ENCODE measurements at regions not wholly inside any gene's neighbourhood (a gene's known extent, or its start where the extent isn't known, plus 50 kb on each side); places are given as distances from the start of the nearest gene placed in this dataset.
A peak's percentile ranks its signal among the peaks of the same experiment; 100 is the strongest.

DNA sequence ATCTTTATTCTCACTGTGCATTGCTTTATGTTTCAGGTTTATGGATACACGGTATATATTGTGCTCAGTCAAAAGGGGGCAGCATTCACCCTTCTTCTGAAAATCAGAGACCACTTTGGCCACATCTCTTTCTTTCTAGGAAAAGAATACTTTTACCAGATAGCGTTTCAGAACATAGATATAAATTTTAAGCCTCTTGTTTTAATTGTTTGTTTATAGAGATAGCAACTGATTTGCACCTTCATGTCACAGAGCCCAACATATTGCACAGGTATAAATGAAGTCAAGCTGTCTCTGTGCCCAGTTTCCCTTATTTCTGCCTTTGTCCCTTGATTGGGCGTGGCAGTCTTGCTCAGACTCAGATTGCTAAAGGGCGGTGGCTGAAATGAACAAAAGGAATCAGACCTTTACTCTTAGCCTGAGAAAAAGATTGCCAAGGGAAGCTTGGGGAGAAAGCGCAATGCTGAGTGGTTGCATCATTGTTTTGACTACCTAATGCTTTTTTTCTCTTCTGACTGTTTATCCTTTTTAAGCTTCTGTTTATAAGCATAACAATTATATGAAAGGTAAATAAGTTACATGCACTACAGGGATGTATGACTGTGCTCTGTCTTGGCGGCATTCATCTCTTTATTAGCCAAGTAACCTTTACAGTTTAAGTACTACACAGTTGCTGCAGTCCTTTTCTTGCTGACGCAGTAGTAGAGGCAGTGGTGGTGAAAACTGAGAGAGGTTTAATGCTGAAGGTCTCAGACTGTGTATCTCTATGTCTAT, 70.8 kb upstream of the ZBTB20 start:
- DNase-seq (ENCODE audit: low spot score in 2 of 2): no peak

DNA sequence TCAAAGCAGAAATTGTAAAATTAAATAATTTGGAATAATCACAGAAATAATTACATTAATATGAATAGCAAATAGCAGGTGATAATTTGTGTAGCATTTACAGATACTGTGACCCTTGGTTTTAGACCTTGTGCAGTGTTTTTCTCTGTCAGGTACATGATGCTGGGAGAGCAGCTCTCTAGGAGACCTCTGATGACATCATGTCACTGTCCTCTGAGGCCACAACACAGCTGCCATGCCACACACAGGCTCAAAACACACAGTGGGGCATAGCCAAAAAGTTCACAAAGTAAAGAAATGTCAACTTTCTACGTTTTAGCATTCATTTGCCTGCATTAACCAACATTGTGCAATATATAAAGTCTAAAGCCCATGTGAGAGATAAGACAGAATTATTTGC, 71.8 kb upstream of the ZBTB20 start:
- TF ChIP-seq POLR2A (IDR thresholded peaks at IDR 0.05) (no peak), EP300 (IDR thresholded peaks at IDR 0.05) (no peak), POLR2AphosphoS5 (IDR thresholded peaks at IDR 0.05) (no peak)
- TF ChIP-seq, protein P1, sequence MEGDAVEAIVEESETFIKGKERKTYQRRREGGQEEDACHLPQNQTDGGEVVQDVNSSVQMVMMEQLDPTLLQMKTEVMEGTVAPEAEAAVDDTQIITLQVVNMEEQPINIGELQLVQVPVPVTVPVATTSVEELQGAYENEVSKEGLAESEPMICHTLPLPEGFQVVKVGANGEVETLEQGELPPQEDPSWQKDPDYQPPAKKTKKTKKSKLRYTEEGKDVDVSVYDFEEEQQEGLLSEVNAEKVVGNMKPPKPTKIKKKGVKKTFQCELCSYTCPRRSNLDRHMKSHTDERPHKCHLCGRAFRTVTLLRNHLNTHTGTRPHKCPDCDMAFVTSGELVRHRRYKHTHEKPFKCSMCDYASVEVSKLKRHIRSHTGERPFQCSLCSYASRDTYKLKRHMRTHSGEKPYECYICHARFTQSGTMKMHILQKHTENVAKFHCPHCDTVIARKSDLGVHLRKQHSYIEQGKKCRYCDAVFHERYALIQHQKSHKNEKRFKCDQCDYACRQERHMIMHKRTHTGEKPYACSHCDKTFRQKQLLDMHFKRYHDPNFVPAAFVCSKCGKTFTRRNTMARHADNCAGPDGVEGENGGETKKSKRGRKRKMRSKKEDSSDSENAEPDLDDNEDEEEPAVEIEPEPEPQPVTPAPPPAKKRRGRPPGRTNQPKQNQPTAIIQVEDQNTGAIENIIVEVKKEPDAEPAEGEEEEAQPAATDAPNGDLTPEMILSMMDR (IDR thresholded peaks at IDR 0.05): no peak
- DNase-seq (ENCODE audit: low spot score in 2 of 2): no peak
- Histone ChIP-seq H3K36me3 (no peaks in the 10 kb centered on the region), H3K4me3 (no peak overlapping the region), H3K4me1 (peaks cover 7% of the 10 kb centered on the region), H3K9me3 (no peaks in the 10 kb centered on the region), H3K27ac (no peak overlapping the region), H3K27me3 (no peaks in the 10 kb centered on the region)
- WGBS: 53% methylated on average over 1 of the region's 1 CpG

More for the DNA sequence above, 70.8 kb upstream of the ZBTB20 start:
- Histone ChIP-seq H3K36me3 (no peaks in the 10 kb centered on the region), H3K4me1 (peaks cover 7% of the 10 kb centered on the region), H3K4me3 (no peak overlapping the region), H3K27ac (no peak overlapping the region), H3K27me3 (no peaks in the 10 kb centered on the region), H3K9me3 (no peaks in the 10 kb centered on the region)
- TF ChIP-seq POLR2AphosphoS5 (IDR thresholded peaks at IDR 0.05): no peak
- TF ChIP-seq, protein P1 (IDR thresholded peaks at IDR 0.05): peak; percentile 14 to 35
- 35% methylated on average over 7 of the region's 7 CpGs for WGBS

DNA sequence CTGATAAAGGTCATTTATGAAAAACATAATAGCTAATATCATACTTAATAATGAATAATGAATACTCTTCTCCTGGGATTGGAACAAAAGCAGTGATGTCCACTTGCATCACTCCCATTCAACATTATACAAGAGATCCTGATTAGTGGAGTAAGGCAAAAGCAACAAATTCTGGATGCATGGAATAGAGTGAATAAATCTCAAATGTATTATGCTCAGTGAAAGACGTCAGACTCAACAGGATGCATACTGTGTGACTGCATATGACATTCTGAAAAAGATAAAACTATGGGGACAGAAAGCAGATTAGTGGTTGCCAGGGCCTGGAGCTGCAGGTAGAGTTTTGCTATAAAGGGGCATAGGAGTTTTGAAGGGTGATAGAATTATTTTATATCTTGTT, 77.6 kb upstream of the ZBTB20 start:
- no peak overlapping the region for H3K4me3 ChIP-seq
- H3K4me1 ChIP-seq: no peaks in the 10 kb centered on the region
- no peaks in the 10 kb centered on the region for H3K36me3 ChIP-seq
- H3K27ac ChIP-seq: no peak overlapping the region
- TF ChIP-seq, protein P1 (IDR thresholded peaks at IDR 0.05): no peak
- TF ChIP-seq POLR2AphosphoS5 (IDR thresholded peaks at IDR 0.05): no peak
- TF ChIP-seq POLR2A (IDR thresholded peaks at IDR 0.05): no peak
- TF ChIP-seq EP300 (IDR thresholded peaks at IDR 0.05): no peak
- DNase-seq (ENCODE audit: low spot score in 2 of 2): no peak
- no peaks in the 10 kb centered on the region for H3K9me3 ChIP-seq
- 89% methylated on average over 1 of the region's 1 CpG for WGBS
- H3K27me3 ChIP-seq: no peaks in the 10 kb centered on the region

DNA sequence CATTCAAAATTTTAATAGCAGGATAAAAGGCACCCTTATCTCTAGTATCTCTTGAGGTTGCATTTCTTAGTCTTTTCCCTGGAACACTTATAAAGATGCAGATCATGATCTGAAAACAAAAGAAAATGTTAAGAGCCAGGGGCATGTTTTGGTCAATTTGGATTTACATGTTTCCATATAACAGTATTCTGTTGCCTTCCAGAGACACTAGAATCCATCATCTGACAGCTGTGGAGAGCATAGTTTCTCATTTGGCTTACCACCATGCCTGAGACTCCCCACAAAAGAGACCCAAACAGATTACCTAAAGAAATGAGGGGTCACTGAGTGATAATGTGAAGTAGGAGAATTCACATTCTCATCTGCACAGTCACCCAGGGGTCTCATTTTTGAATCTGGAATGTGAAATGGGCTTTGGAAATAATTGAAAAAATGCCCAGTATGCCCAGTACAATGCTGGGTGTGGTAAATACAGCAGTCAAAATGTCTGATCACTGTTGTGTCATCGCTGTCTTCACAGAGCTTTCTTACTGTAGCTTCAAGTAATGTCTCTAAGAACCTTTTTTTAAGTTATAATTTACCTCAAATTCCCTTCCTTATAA, 79.9 kb upstream of the ZBTB20 start:
- H3K36me3 ChIP-seq: no peaks in the 10 kb centered on the region
- no peaks in the 10 kb centered on the region for H3K4me1 ChIP-seq
- TF ChIP-seq, protein P1 (IDR thresholded peaks at IDR 0.05): no peak
- TF ChIP-seq EP300 (IDR thresholded peaks at IDR 0.05) (no peak), POLR2A (IDR thresholded peaks at IDR 0.05) (no peak), POLR2AphosphoS5 (IDR thresholded peaks at IDR 0.05) (no peak)
- no peak overlapping the region for H3K27ac ChIP-seq
- WGBS: 91% methylated on average over 1 of the region's 1 CpG
- no peaks in the 10 kb centered on the region for H3K9me3 ChIP-seq
- no peak for DNase-seq (ENCODE audit: low spot score in 2 of 2)
- no peaks in the 10 kb centered on the region for H3K27me3 ChIP-seq
- H3K4me3 ChIP-seq: no peak overlapping the region

DNA sequence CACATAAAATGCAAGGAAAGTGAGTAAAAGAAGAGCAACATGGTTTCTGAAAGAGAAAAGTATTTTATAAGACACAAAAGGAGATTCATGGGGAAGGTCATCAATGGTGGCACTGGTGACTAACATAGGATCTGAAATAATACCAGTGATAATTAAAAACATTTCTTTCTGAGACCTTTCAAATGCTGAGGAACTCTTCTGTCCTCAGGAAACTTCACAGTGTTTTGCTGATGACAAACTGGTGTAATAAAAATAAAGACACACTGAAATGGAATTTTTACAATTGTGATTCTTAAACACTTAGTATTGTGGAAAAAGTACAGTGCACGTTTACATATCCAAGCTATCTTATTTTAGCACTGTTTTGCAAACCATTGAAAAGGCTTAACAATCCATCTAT, 80.4 kb upstream of the ZBTB20 start:
- no peak overlapping the region for H3K4me3 ChIP-seq
- H3K27me3 ChIP-seq: no peaks in the 10 kb centered on the region
- DNase-seq (ENCODE audit: low spot score in 2 of 2): no peak
- H3K27ac ChIP-seq: no peak overlapping the region
- no peaks in the 10 kb centered on the region for H3K4me1 ChIP-seq
- 60% methylated on average over 1 of the region's 1 CpG for WGBS
- no peaks in the 10 kb centered on the region for H3K36me3 ChIP-seq
- TF ChIP-seq, protein P1 (IDR thresholded peaks at IDR 0.05): no peak
- no peak for TF ChIP-seq POLR2A (IDR thresholded peaks at IDR 0.05)
- TF ChIP-seq EP300 (IDR thresholded peaks at IDR 0.05): no peak
- TF ChIP-seq POLR2AphosphoS5 (IDR thresholded peaks at IDR 0.05): no peak
- H3K9me3 ChIP-seq: no peaks in the 10 kb centered on the region

Data from suprapubic skin (tissue), 4 donors.